DOHH2 (cell line): ENCODE measurements at regions not wholly inside any gene's neighbourhood (a gene's known extent, or its start where the extent isn't known, plus 50 kb on each side); places are given as distances from the start of the nearest gene placed in this dataset.

Experiments
- CTCF ChIP-seq: fragments of 200-600 bp; sonication (generic); IDR thresholded peaks from one replicate; pipeline ENCODE4 v1.5.1; 2014; ENCODE audit warnings: antibody characterized with exemption, mild to moderate bottlenecking, low read depth, low read length; ENCODE audit not compliant: poor library complexity, severe bottlenecking
- EZH2phosphoT487 ChIP-seq: fragments of 200-600 bp; sonication (generic); IDR thresholded peaks from 2 replicates; pipeline ENCODE4 v1.6.1; 2017; ENCODE audit warnings: borderline replicate concordance, mild to moderate bottlenecking, antibody characterized with exemption, low read length, moderate library complexity, mixed read lengths

- TF ChIP-seq CTCF (no peak), EZH2phosphoT487 (no peak)
Measured at GRCh38 chr5:166505544-166505943, 1785.9 kb upstream of the WWC1 start.
